Loucy (cell line): ENCODE measurements at regions not wholly inside any gene's neighbourhood (a gene's known extent, or its start where the extent isn't known, plus 50 kb on each side); places are given as distances from the start of the nearest gene placed in this dataset.

Source experiments
- H2AFZ ChIP-seq: fragments of 200-600 bp; sonication (generic); 2 replicates; pipeline ENCODE4 v1.6.0; 2016; ENCODE audit warnings: antibody characterized with exemption, mild to moderate bottlenecking, low read length, moderate library complexity
- H3F3A ChIP-seq: fragments of 200-600 bp; 2 replicates; pipeline ENCODE4 v1.6.0; 2016; ENCODE audit warnings: antibody characterized with exemption, low read depth, mild to moderate bottlenecking
- H3K27me3 ChIP-seq: fragments of 200-600 bp; sonication (generic); 2 replicates; pipeline ENCODE4 v1.6.1; 2014; ENCODE audit warnings: low read length, mild to moderate bottlenecking; ENCODE audit not compliant: insufficient read depth, poor library complexity, severe bottlenecking
- H3K36me3 ChIP-seq: fragments of 200-600 bp; sonication (generic); 2 replicates; pipeline ENCODE4 v1.6.1; 2016; ENCODE audit warnings: low read length; ENCODE audit not compliant: insufficient read depth
- H3K4me1 ChIP-seq: fragments of 200-600 bp; sonication (generic); 2 replicates; pipeline ENCODE4 v1.5.1; 2014; ENCODE audit warnings: low read length, mild to moderate bottlenecking; ENCODE audit not compliant: insufficient read depth, poor library complexity, severe bottlenecking
- H3K4me2 ChIP-seq: fragments of 200-600 bp; sonication (generic); 2 replicates; pipeline ENCODE4 v1.6.0; 2014; ENCODE audit warnings: antibody characterized with exemption, low read length, low read depth, mild to moderate bottlenecking; ENCODE audit not compliant: poor library complexity, severe bottlenecking
- H3K4me3 ChIP-seq: fragments of 200-600 bp; sonication (generic); 2 replicates; pipeline ENCODE4 v1.5.1; 2014; ENCODE audit warnings: low read length, mild to moderate bottlenecking, mixed read lengths; ENCODE audit not compliant: poor library complexity, severe bottlenecking
- H3K79me2 ChIP-seq: fragments of 200-600 bp; sonication (generic); 2 replicates; pipeline ENCODE4 v1.6.1; 2014; ENCODE audit warnings: low read length; ENCODE audit not compliant: insufficient read depth
- H3K9ac ChIP-seq: fragments of 200-600 bp; sonication (generic); 2 replicates; pipeline ENCODE4 v1.6.0; 2014; ENCODE audit warnings: mild to moderate bottlenecking, low read depth, low read length, moderate library complexity; ENCODE audit not compliant: poor library complexity, severe bottlenecking
- H3K9me2 ChIP-seq: fragments of 200-600 bp; sonication (generic); replicated peaks from 2 replicates; pipeline ENCODE4 v1.6.1; 2016; ENCODE audit warnings: low read depth, low read length, mixed read lengths
- H3K9me3 ChIP-seq: fragments of 200-600 bp; sonication (generic); 2 replicates; pipeline ENCODE4 v1.6.1; 2014; ENCODE audit warnings: mild to moderate bottlenecking, antibody characterized with exemption, low read length, low read depth; ENCODE audit not compliant: insufficient read depth
- H4K20me1 ChIP-seq: fragments of 200-600 bp; sonication (generic); 2 replicates; pipeline ENCODE4 v1.6.0; 2014; ENCODE audit warnings: antibody characterized with exemption, low read length, mild to moderate bottlenecking; ENCODE audit not compliant: insufficient read depth, poor library complexity, severe bottlenecking
- CTCF ChIP-seq: fragments of 200-600 bp; sonication (generic); conservative IDR thresholded peaks from 2 replicates; pipeline ENCODE4 v1.5.1; 2014; ENCODE audit warnings: mild to moderate bottlenecking, antibody characterized with exemption, low read length
- EZH2phosphoT487 ChIP-seq: fragments of 200-600 bp; IDR thresholded peaks from 2 replicates; pipeline ENCODE4 v1.6.1; 2018; ENCODE audit warnings: antibody characterized with exemption, mild to moderate bottlenecking, moderate library complexity, borderline replicate concordance

- Histone ChIP-seq H3K9me2 (no peaks in the 10 kb centered on the region), H3K36me3 (no peaks in the 10 kb centered on the region), H3K9me3 (no peaks in the 10 kb centered on the region), H3K27me3 (no peaks in the 10 kb centered on the region), H3K9ac (no peak overlapping the region), H3K79me2 (no peaks in the 10 kb centered on the region), H3K4me1 (no peaks in the 10 kb centered on the region), H3K4me3 (no peak overlapping the region), H3K4me2 (no peak overlapping the region), H2AFZ (no peak overlapping the region), H3F3A (no peaks in the 10 kb centered on the region), H4K20me1 (no peaks in the 10 kb centered on the region)
- no peak for TF ChIP-seq EZH2phosphoT487
- no peak for TF ChIP-seq CTCF
These were observed 96.8 kb upstream of the ADGRL2 start for GRCh38 chr1:81703756-81704463.

GRCh38 chr1:81703391-81703755, 97.4 kb upstream of the ADGRL2 start:
- Histone ChIP-seq H3F3A (no peaks in the 10 kb centered on the region), H3K9me3 (no peaks in the 10 kb centered on the region), H3K4me2 (no peak overlapping the region), H3K27me3 (no peaks in the 10 kb centered on the region), H3K79me2 (no peaks in the 10 kb centered on the region), H2AFZ (no peak overlapping the region), H3K36me3 (no peaks in the 10 kb centered on the region), H3K9me2 (no peaks in the 10 kb centered on the region), H4K20me1 (no peaks in the 10 kb centered on the region), H3K9ac (no peak overlapping the region), H3K4me1 (no peaks in the 10 kb centered on the region), H3K4me3 (no peak overlapping the region)
- TF ChIP-seq CTCF (no peak), EZH2phosphoT487 (no peak)

GRCh38 chr1:81702903-81703302, 97.8 kb upstream of the ADGRL2 start:
- Histone ChIP-seq H3K4me3 (no peak overlapping the region), H3K9me2 (no peaks in the 10 kb centered on the region), H3F3A (no peaks in the 10 kb centered on the region), H3K4me2 (no peak overlapping the region), H4K20me1 (no peaks in the 10 kb centered on the region), H3K36me3 (no peaks in the 10 kb centered on the region), H3K9me3 (no peaks in the 10 kb centered on the region), H3K9ac (no peak overlapping the region), H3K79me2 (no peaks in the 10 kb centered on the region), H3K4me1 (no peaks in the 10 kb centered on the region), H2AFZ (no peak overlapping the region), H3K27me3 (no peaks in the 10 kb centered on the region)
- TF ChIP-seq CTCF (no peak), EZH2phosphoT487 (no peak)
